ENCODE measurements at regions not wholly inside any gene's neighbourhood (a gene's known extent, or its start where the extent isn't known, plus 50 kb on each side); places are given as distances from the start of the nearest gene placed in this dataset.

- ATAC-seq (ENCODE audit: insufficient number of reproducible peaks, low FRiP score, low read depth), result no peak
- no peak overlapping the region for H3K27ac ChIP-seq
- no peak overlapping the region for H3K4me3 ChIP-seq
- H3K27me3 ChIP-seq (replicated peaks; ENCODE audit: insufficient read depth), result no peaks in the 10 kb centered on the region
- H3K4me1 ChIP-seq (ENCODE audit: control insufficient read depth in 1 of 2, low read depth in 2 of 2), result no peaks in the 10 kb centered on the region
- DNase-seq (ENCODE audit: low spot score), result no peak
- H3K36me3 ChIP-seq, result no peaks in the 10 kb centered on the region
- H3K9me3 ChIP-seq, result no peaks in the 10 kb centered on the region
- TF ChIP-seq CTCF (IDR thresholded peaks at IDR 0.05), result no peak
Observed at GRCh38 chr1:229138058-229138457, 132.9 kb upstream of the RAB4A start.

- Histone ChIP-seq H3K4me3 (no peak overlapping the region), H3K36me3 (no peaks in the 10 kb centered on the region), H3K4me1 (ENCODE audit: control insufficient read depth in 1 of 2, low read depth in 2 of 2) (no peaks in the 10 kb centered on the region), H3K27ac (no peak overlapping the region), H3K9me3 (no peaks in the 10 kb centered on the region), H3K27me3 (replicated peaks; ENCODE audit: insufficient read depth) (no peaks in the 10 kb centered on the region)
- ATAC-seq (ENCODE audit: insufficient number of reproducible peaks, low FRiP score, low read depth) (no peak), DNase-seq (ENCODE audit: low spot score) (no peak)
- no peak for TF ChIP-seq CTCF (IDR thresholded peaks at IDR 0.05)
Observed at GRCh38 chr1:229139331-229140118, 131.4 kb upstream of the RAB4A start.

- H3K4me3 ChIP-seq, result no peak overlapping the region
- H3K27me3 ChIP-seq (replicated peaks; ENCODE audit: insufficient read depth), result no peaks in the 10 kb centered on the region
- H3K9me3 ChIP-seq, result no peaks in the 10 kb centered on the region
- no peaks in the 10 kb centered on the region for H3K36me3 ChIP-seq
- no peak overlapping the region for H3K27ac ChIP-seq
- no peaks in the 10 kb centered on the region for H3K4me1 ChIP-seq (ENCODE audit: control insufficient read depth in 1 of 2, low read depth in 2 of 2)
- no peak for TF ChIP-seq CTCF (IDR thresholded peaks at IDR 0.05)
- ATAC-seq (ENCODE audit: insufficient number of reproducible peaks, low FRiP score, low read depth) (no peak), DNase-seq (ENCODE audit: low spot score) (no peak)
Observed at GRCh38 chr1:229140119-229140396, 130.9 kb upstream of the RAB4A start.

GRCh38 chr1:229141271-229141670, 129.6 kb upstream of the RAB4A start:
- Histone ChIP-seq H3K27me3 (replicated peaks; ENCODE audit: insufficient read depth) (no peaks in the 10 kb centered on the region), H3K4me1 (ENCODE audit: control insufficient read depth in 1 of 2, low read depth in 2 of 2) (peaks cover 0 to 1% of the 10 kb centered on the region in 2 donors), H3K4me3 (no peak overlapping the region), H3K36me3 (no peaks in the 10 kb centered on the region), H3K9me3 (no peaks in the 10 kb centered on the region), H3K27ac (no peak overlapping the region)
- no peak for ATAC-seq (ENCODE audit: insufficient number of reproducible peaks, low FRiP score, low read depth)
- no peak for TF ChIP-seq CTCF (IDR thresholded peaks at IDR 0.05)
- DNase-seq (ENCODE audit: low spot score), result no peak

- ATAC-seq (ENCODE audit: insufficient number of reproducible peaks, low FRiP score, low read depth), result no peak
- no peaks in the 10 kb centered on the region for H3K27me3 ChIP-seq (replicated peaks; ENCODE audit: insufficient read depth)
- H3K9me3 ChIP-seq, result no peaks in the 10 kb centered on the region
- TF ChIP-seq CTCF (IDR thresholded peaks at IDR 0.05), result no peak
- H3K4me1 ChIP-seq (ENCODE audit: control insufficient read depth in 1 of 2, low read depth in 2 of 2), result peaks cover 0 to 7% of the 10 kb centered on the region in 2 donors
- no peak overlapping the region for H3K27ac ChIP-seq
- DNase-seq (ENCODE audit: low spot score), result no peak
- no peak overlapping the region for H3K4me3 ChIP-seq
- no peaks in the 10 kb centered on the region for H3K36me3 ChIP-seq
Observed at GRCh38 chr1:229141689-229142377, 129.1 kb upstream of the RAB4A start.

Measured in thoracic aorta (tissue), 2 donors.